ENCODE measurements at regions not wholly inside any gene's neighbourhood (a gene's known extent, or its start where the extent isn't known, plus 50 kb on each side); places are given as distances from the start of the nearest gene placed in this dataset.
A peak's percentile ranks its signal among the peaks of the same experiment; 100 is the strongest.

DNA sequence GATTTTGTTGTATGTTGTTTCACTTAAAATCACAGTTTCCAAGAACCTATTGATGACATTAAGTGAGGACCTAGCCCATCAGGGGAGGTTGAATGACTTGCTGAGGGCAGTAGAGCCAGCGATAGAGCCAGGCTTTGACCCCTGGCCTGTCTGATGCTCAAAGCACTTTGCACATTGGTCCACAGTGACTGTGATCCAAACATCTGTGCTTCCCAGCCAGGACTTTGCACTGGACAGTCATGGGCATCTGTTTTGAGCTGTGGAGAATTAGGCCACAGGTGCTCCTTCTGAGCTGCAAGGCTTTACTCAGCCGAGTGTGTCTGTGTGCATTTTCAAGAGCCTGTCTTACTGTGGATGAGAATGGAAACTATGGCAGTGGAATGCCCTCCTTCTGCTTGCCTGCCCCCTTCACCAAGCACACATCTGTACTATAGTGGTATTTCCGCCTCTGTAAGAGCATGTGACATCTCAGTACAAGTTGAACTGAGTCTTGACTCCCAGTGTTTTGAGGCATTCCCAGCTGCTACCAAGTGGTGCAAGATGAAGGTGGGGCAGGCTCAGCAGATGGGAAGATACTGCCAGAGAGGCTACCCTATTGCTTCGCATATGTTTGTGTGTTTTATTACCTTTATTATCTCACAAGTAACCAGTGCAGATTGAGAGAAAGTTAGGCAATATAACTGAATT lies 72.7 kb upstream of the AOAH start (continued):
- TF ChIP-seq HDAC2 (CRISPR knock-in tag; IDR thresholded peaks at IDR 0.05) (peak; percentile 61), SUZ12 (IDR thresholded peaks at IDR 0.05; ENCODE audit: low read depth, low read length) (no peak), NR2C2 (CRISPR knock-in tag; IDR thresholded peaks at IDR 0.05; ENCODE audit: borderline replicate concordance) (peak; percentile 61; the same call in 1 of the 2 replicates), ZFP1 (CRISPR knock-in tag; IDR thresholded peaks at IDR 0.05) (0 out of 2 replicates have a peak, but pooled peaks have one; percentile 15), ZBTB42 (CRISPR knock-in tag; IDR thresholded peaks at IDR 0.05) (peak; percentile 99), ZEB1 (IDR thresholded peaks at IDR 0.05; ENCODE audit: insufficient replicate concordance, low read depth) (peak; percentile 33), CBX1 (IDR thresholded peaks at IDR 0.05; ENCODE audit: low read depth) (no peak), CEBPB (IDR thresholded peaks at IDR 0.05; ENCODE audit: borderline replicate concordance, low read depth, low read length) (0 out of 2 replicates have a peak, but pooled peaks have one; percentile 1), RARA (CRISPR knock-in tag; IDR thresholded peaks at IDR 0.05) (peak; percentile 57; the same call in 1 of the 2 replicates)
- TF ChIP-seq, protein P1, sequence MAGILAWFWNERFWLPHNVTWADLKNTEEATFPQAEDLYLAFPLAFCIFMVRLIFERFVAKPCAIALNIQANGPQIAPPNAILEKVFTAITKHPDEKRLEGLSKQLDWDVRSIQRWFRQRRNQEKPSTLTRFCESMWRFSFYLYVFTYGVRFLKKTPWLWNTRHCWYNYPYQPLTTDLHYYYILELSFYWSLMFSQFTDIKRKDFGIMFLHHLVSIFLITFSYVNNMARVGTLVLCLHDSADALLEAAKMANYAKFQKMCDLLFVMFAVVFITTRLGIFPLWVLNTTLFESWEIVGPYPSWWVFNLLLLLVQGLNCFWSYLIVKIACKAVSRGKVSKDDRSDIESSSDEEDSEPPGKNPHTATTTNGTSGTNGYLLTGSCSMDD (CRISPR knock-in tag; IDR thresholded peaks at IDR 0.05), result no peak
- TF ChIP-seq, protein P2, sequence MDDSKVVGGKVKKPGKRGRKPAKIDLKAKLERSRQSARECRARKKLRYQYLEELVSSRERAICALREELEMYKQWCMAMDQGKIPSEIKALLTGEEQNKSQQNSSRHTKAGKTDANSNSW (CRISPR knock-in tag; IDR thresholded peaks at IDR 0.05; ENCODE audit: borderline replicate concordance), result no peak
- TF ChIP-seq, protein P3, sequence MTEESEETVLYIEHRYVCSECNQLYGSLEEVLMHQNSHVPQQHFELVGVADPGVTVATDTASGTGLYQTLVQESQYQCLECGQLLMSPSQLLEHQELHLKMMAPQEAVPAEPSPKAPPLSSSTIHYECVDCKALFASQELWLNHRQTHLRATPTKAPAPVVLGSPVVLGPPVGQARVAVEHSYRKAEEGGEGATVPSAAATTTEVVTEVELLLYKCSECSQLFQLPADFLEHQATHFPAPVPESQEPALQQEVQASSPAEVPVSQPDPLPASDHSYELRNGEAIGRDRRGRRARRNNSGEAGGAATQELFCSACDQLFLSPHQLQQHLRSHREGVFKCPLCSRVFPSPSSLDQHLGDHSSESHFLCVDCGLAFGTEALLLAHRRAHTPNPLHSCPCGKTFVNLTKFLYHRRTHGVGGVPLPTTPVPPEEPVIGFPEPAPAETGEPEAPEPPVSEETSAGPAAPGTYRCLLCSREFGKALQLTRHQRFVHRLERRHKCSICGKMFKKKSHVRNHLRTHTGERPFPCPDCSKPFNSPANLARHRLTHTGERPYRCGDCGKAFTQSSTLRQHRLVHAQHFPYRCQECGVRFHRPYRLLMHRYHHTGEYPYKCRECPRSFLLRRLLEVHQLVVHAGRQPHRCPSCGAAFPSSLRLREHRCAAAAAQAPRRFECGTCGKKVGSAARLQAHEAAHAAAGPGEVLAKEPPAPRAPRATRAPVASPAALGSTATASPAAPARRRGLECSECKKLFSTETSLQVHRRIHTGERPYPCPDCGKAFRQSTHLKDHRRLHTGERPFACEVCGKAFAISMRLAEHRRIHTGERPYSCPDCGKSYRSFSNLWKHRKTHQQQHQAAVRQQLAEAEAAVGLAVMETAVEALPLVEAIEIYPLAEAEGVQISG (CRISPR knock-in tag; IDR thresholded peaks at IDR 0.05), result 0 out of 2 replicates have a peak, but pooled peaks have one; percentile 29

All from HepG2 (cell line).